IMR-90 (cell line): ENCODE measurements at regions not wholly inside any gene's neighbourhood (a gene's known extent, or its start where the extent isn't known, plus 50 kb on each side); places are given as distances from the start of the nearest gene placed in this dataset.

Source experiments
- ATAC-seq: fragments of 200-7000 bp; cut with Tn5 transposase; 2 replicates; pipeline ENCODE4 v1.9.1; 2020; ENCODE audit warnings: low read depth, mild to moderate bottlenecking, moderate library complexity
- BruUV-seq: library from RNA; stranded (reverse); fragments of 400-500 nt; replicated peaks from 2 replicates; lab custom pipeline; 2021; lab: Mats Ljungman, UMichigan
- CTCF ChIA-PET: fragments of 300-600 bp; formaldehyde crosslinking; extraction: SDS; loops from one replicate; lab custom pipeline; 2021; ENCODE audit warnings: antibody characterized with exemption; lab: Yijun Ruan, JAX
- POLR2A ChIA-PET: fragments of 300-600 bp; sonication (Branson Sonifier 250); formaldehyde crosslinking; loops from one replicate; lab custom pipeline; 2022; ENCODE audit warnings: antibody characterized with exemption; ENCODE audit not compliant: unreplicated experiment; lab: Charles Lee
- DNase-seq: peaks from one replicate; pipeline ENCODE4 v3.0.0; 2013
- H2AFZ ChIP-seq: replicated peaks from 2 replicates; pipeline ENCODE3; 2013; ENCODE audit warnings: low read length, mild to moderate bottlenecking; ENCODE audit not compliant: poor library complexity
- H2AK5ac ChIP-seq: 2 replicates; pipeline ENCODE4 v1.6.1; 2013; ENCODE audit warnings: low read depth, low read length, inconsistent platforms
- H2AK9ac ChIP-seq: replicated peaks from 2 replicates; pipeline ENCODE3; 2013; ENCODE audit warnings: mild to moderate bottlenecking, low read depth, low read length, moderate library complexity; ENCODE audit not compliant: poor library complexity
- H2BK120ac ChIP-seq: 2 replicates; pipeline ENCODE4 v1.6.1; 2013; ENCODE audit warnings: low read depth, low read length, inconsistent platforms
- H2BK15ac ChIP-seq: 3 replicates; pipeline ENCODE4 v1.6.1; 2013; ENCODE audit warnings: low read depth, low read length, inconsistent platforms
- H2BK20ac ChIP-seq: 2 replicates; pipeline ENCODE4 v1.6.1; 2013; ENCODE audit warnings: low read depth, mild to moderate bottlenecking, inconsistent platforms, low read length, moderate library complexity
- H2BK5ac ChIP-seq: 2 replicates; pipeline ENCODE4 v1.6.1; 2013; ENCODE audit warnings: mild to moderate bottlenecking, low read depth, low read length, inconsistent platforms; ENCODE audit not compliant: poor library complexity, severe bottlenecking
- H3K14ac ChIP-seq: replicated peaks from 2 replicates; pipeline ENCODE4 v1.6.1; 2013; ENCODE audit warnings: low read depth, low read length, inconsistent platforms
- H3K18ac ChIP-seq: 2 replicates; pipeline ENCODE4 v1.6.1; 2013; ENCODE audit warnings: low read depth, low read length, control low read depth
- H3K23ac ChIP-seq: 2 replicates; pipeline ENCODE4 v1.6.1; 2013; ENCODE audit warnings: low read depth, low read length, inconsistent platforms
- H3K27ac ChIP-seq: 2 replicates; pipeline ENCODE4 v1.5.1; 2013; ENCODE audit warnings: mild to moderate bottlenecking, control low read depth, low read length; ENCODE audit not compliant: insufficient read depth
- H3K27me3 ChIP-seq: 2 replicates; pipeline ENCODE4 v1.6.1; 2013; ENCODE audit warnings: low read length; ENCODE audit not compliant: control insufficient read depth, insufficient read depth
- H3K36me3 ChIP-seq: 2 replicates; pipeline ENCODE4 v1.6.1; 2013; ENCODE audit warnings: low read length, mixed read lengths; ENCODE audit not compliant: control insufficient read depth, insufficient read depth
- H3K4ac ChIP-seq: 2 replicates; pipeline ENCODE4 v1.6.1; 2013; ENCODE audit warnings: low read depth, low read length, inconsistent platforms
- H3K4me1 ChIP-seq: 2 replicates; pipeline ENCODE4 v1.6.1; 2013; ENCODE audit warnings: low read length, mixed read lengths; ENCODE audit not compliant: control insufficient read depth, insufficient read depth
- H3K4me2 ChIP-seq: 2 replicates; pipeline ENCODE4 v1.6.1; 2013; ENCODE audit warnings: low read depth, mild to moderate bottlenecking, control low read depth, low read length, moderate library complexity
- H3K4me3 ChIP-seq: 2 replicates; pipeline ENCODE4 v1.5.1; 2013; ENCODE audit warnings: low read depth, mild to moderate bottlenecking, control low read depth, low read length, moderate library complexity; ENCODE audit not compliant: insufficient read depth
- H3K56ac ChIP-seq: 2 replicates; pipeline ENCODE4 v1.6.1; 2013; ENCODE audit warnings: low read length, inconsistent platforms; ENCODE audit not compliant: insufficient read depth; ENCODE audit errors: extremely low read depth
- H3K79me1 ChIP-seq, 2 experiments: 2 replicates each; pipeline ENCODE4 v1.6.1; 2013; ENCODE audit warnings: low read length in 2 of 2, inconsistent platforms in 1 of 2, low read depth in 1 of 2
- H3K9ac ChIP-seq: 2 replicates; pipeline ENCODE4 v1.6.1; 2013; ENCODE audit warnings: low read depth, low read length, control low read depth
- H3K9me1 ChIP-seq: 2 replicates; pipeline ENCODE4 v1.6.1; 2013; ENCODE audit warnings: low read length, inconsistent platforms; ENCODE audit not compliant: insufficient read depth
- H3K9me3 ChIP-seq: 2 replicates; pipeline ENCODE4 v1.6.1; 2013; ENCODE audit warnings: low read length; ENCODE audit not compliant: control insufficient read depth, insufficient read depth
- H4K20me1 ChIP-seq: 2 replicates; pipeline ENCODE4 v1.6.1; 2013; ENCODE audit warnings: low read length, inconsistent platforms; ENCODE audit not compliant: insufficient read depth
- H4K5ac ChIP-seq: 2 replicates; pipeline ENCODE4 v1.6.1; 2013; ENCODE audit warnings: mild to moderate bottlenecking, low read depth, low read length, control low read depth
- H4K8ac ChIP-seq, 2 experiments: 2 replicates each; pipeline ENCODE4 v1.6.1; 2013; ENCODE audit warnings: low read depth in 2 of 2, low read length in 2 of 2, control low read depth in 1 of 2, inconsistent platforms in 1 of 2
- H4K91ac ChIP-seq: 2 replicates; pipeline ENCODE4 v1.6.1; 2013; ENCODE audit warnings: low read depth, low read length, inconsistent platforms; ENCODE audit not compliant: insufficient read depth
- CHD1 ChIP-seq: IDR thresholded peaks from 2 replicates; pipeline ENCODE4 v1.6.1; 2012; ENCODE audit warnings: low read depth, low read length, improper control_type of control experiment
- MXI1 ChIP-seq: IDR thresholded peaks from 2 replicates; pipeline ENCODE4 v1.6.1; 2012; ENCODE audit warnings: low read depth, mild to moderate bottlenecking, low read length, moderate library complexity, borderline replicate concordance
- NFE2L2 ChIP-seq: fragments of 150-350 bp; IDR thresholded peaks from 2 replicates; pipeline ENCODE4 v1.6.1; 2016; ENCODE audit warnings: low read depth, mild to moderate bottlenecking, low read length
- RAD21 ChIP-seq: IDR thresholded peaks from 2 replicates; pipeline ENCODE4 v1.6.1; 2012; ENCODE audit warnings: low read length, improper control_type of control experiment
- RCOR1 ChIP-seq: IDR thresholded peaks from 2 replicates; pipeline ENCODE4 v1.6.1; 2012; ENCODE audit warnings: mild to moderate bottlenecking, low read length, improper control_type of control experiment; ENCODE audit not compliant: insufficient replicate concordance
- RFX5 ChIP-seq: IDR thresholded peaks from 2 replicates; pipeline ENCODE4 v1.8.0; 2012; ENCODE audit warnings: low read depth, mild to moderate bottlenecking, low read length, moderate library complexity
- SMC3 ChIP-seq: fragments of 150-350 bp; IDR thresholded peaks from 2 replicates; pipeline ENCODE4 v1.6.1; 2016; ENCODE audit warnings: low read depth, mild to moderate bottlenecking, antibody characterized with exemption, low read length, moderate library complexity
- WGBS, 2 experiments: methylation state at CpG; one replicate each; pipeline versions ENCODE4 v1.1.5 to v1.1.7; 2013; ENCODE audit warnings: missing lambda C conversion rate in 2 of 2; ENCODE audit not compliant: insufficient read length in 1 of 2; ENCODE audit errors: extremely low coverage in 2 of 2; 5-methylcytosine and 5-hydroxymethylcytosine counted together
- dilution Hi-C: fragments of 300-500 bp; cut with HindIII; formaldehyde crosslinking; loops from one replicate; pipeline ENCODE4 v1.14.3; 2018; ENCODE audit warnings: low sequenced_read_pairs; ENCODE audit not compliant: unreplicated experiment
- in situ Hi-C: fragments of 300-500 bp; cut with MboI; formaldehyde crosslinking; loops from 3 replicates; pipeline ENCODE4 v1.14.3; 2019; ENCODE audit warnings: low sequenced_read_pairs, inconsistent platforms, mixed read lengths
- intact Hi-C: fragments of 100-400 bp; cut with micrococcal nuclease; formaldehyde crosslinking; loops from 2 replicates; pipeline ENCODE4 v1.10.0; 2022
- TF ChIP-seq, protein P1 (sequence below): fragments of 150-350 bp; IDR thresholded peaks from 2 replicates; pipeline ENCODE4 v1.6.1; 2016; ENCODE audit warnings: low read depth, mild to moderate bottlenecking, low read length, moderate library complexity, borderline replicate concordance
- TF ChIP-seq, protein P2 (sequence below): conservative IDR thresholded peaks from 2 replicates; pipeline ENCODE4 v1.5.1; 2012; ENCODE audit warnings: mild to moderate bottlenecking, low read depth, low read length, improper control_type of control experiment
- TF ChIP-seq, protein P3 (sequence below): fragments of 150-350 bp; IDR thresholded peaks from 2 replicates; pipeline ENCODE4 v1.6.1; 2017; ENCODE audit warnings: mild to moderate bottlenecking, antibody characterized with exemption, low read length, low read depth

DNA sequence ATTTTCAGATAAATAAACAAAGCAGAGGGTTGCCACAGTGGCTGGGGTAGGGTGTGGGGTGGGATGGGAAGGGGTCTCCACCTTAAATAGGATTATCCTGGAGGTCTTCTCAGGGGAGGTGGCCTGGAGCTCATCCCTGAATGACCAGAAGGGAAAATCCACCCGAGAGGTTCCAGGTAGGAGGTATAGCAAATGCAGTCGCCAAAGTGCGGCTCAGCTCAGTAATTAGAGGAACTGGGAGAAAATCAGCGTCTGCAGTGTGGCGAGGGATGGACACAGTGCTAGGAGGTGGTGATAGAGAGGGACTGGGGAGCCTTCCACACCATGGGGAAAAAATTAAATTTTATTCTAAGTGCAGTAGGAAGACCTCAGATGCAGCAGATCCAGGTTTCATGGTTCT lies 584.5 kb downstream of the MATN1 start:
- no peak for ATAC-seq
- H4K5ac ChIP-seq: no peak overlapping the region
- POLR2A ChIA-PET: no interaction called here
- H3K23ac ChIP-seq: no peak overlapping the region
- H3K36me3 ChIP-seq: no peaks in the 10 kb centered on the region
- CTCF ChIA-PET: interaction anchor here (0.7 kb wide), 1 partner anchor 56 kb away, joined by 5 read pairs; no protein-coding TSS in a partner anchor
- no peak overlapping the region for H2AK9ac ChIP-seq
- H3K4me2 ChIP-seq: no peak overlapping the region
- no peak overlapping the region for H3K4me3 ChIP-seq
- no peaks in the 10 kb centered on the region for H3K27me3 ChIP-seq
- H3K4me1 ChIP-seq: no peaks in the 10 kb centered on the region
- no peak overlapping the region for H3K14ac ChIP-seq
- H4K91ac ChIP-seq: no peak overlapping the region
- H2BK5ac ChIP-seq: no peak overlapping the region
- no peak overlapping the region for H3K18ac ChIP-seq
- no peaks in the 10 kb centered on the region for H4K20me1 ChIP-seq
- intact Hi-C loops (no loop called here), in situ Hi-C loops (no loop called here), dilution Hi-C loops (no loop called here)
- no peak overlapping the region for H3K9ac ChIP-seq
- no peaks in the 10 kb centered on the region for H3K9me1 ChIP-seq
- no peak overlapping the region for H4K8ac ChIP-seq
- no peak overlapping the region for H2AFZ ChIP-seq
- no peak overlapping the region for H2AK5ac ChIP-seq
- H3K56ac ChIP-seq: no peak overlapping the region
- no peak overlapping the region for H3K27ac ChIP-seq
- H3K79me1 ChIP-seq: no peaks in the 10 kb centered on the region
- no peaks in the 10 kb centered on the region for H3K9me3 ChIP-seq
- H2BK20ac ChIP-seq: no peak overlapping the region
- BruUV-seq: no TSS peak
- WGBS, 2 experiments: no CpG with 5 or more reads among the region's 5 CpGs
- H2BK15ac ChIP-seq: no peak overlapping the region
- no peak for DNase-seq
- TF ChIP-seq, protein P1, sequence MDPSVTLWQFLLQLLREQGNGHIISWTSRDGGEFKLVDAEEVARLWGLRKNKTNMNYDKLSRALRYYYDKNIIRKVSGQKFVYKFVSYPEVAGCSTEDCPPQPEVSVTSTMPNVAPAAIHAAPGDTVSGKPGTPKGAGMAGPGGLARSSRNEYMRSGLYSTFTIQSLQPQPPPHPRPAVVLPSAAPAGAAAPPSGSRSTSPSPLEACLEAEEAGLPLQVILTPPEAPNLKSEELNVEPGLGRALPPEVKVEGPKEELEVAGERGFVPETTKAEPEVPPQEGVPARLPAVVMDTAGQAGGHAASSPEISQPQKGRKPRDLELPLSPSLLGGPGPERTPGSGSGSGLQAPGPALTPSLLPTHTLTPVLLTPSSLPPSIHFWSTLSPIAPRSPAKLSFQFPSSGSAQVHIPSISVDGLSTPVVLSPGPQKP: no peak
- TF ChIP-seq RAD21 (no peak), RFX5 (no peak), SMC3 (no peak), NFE2L2 (no peak), MXI1 (no peak), CHD1 (no peak), RCOR1 (no peak)
- TF ChIP-seq, protein P2, sequence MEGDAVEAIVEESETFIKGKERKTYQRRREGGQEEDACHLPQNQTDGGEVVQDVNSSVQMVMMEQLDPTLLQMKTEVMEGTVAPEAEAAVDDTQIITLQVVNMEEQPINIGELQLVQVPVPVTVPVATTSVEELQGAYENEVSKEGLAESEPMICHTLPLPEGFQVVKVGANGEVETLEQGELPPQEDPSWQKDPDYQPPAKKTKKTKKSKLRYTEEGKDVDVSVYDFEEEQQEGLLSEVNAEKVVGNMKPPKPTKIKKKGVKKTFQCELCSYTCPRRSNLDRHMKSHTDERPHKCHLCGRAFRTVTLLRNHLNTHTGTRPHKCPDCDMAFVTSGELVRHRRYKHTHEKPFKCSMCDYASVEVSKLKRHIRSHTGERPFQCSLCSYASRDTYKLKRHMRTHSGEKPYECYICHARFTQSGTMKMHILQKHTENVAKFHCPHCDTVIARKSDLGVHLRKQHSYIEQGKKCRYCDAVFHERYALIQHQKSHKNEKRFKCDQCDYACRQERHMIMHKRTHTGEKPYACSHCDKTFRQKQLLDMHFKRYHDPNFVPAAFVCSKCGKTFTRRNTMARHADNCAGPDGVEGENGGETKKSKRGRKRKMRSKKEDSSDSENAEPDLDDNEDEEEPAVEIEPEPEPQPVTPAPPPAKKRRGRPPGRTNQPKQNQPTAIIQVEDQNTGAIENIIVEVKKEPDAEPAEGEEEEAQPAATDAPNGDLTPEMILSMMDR: no peak
- TF ChIP-seq, protein P3, sequence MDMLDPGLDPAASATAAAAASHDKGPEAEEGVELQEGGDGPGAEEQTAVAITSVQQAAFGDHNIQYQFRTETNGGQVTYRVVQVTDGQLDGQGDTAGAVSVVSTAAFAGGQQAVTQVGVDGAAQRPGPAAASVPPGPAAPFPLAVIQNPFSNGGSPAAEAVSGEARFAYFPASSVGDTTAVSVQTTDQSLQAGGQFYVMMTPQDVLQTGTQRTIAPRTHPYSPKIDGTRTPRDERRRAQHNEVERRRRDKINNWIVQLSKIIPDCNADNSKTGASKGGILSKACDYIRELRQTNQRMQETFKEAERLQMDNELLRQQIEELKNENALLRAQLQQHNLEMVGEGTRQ: no peak
- H3K4ac ChIP-seq: no peak overlapping the region
- no peak overlapping the region for H2BK120ac ChIP-seq
